Naive thymus-derived CD8-positive, alpha-beta T cell (primary cell): ENCODE measurements at regions not wholly inside any gene's neighbourhood (a gene's known extent, or its start where the extent isn't known, plus 50 kb on each side); places are given as distances from the start of the nearest gene placed in this dataset.

Experiments used
- ATAC-seq, 2 donors: fragments of 150-1000 bp; cut with Tn5 transposase in 1 of 2; sonication (Bioruptor Pico), chemical (Tn5 transposase) in 1 of 2; 1 replicate in 1 of 2; 2 replicates in 1 of 2; pipeline ENCODE4 v1.10.0; 2021; ENCODE audit warnings: mild to moderate bottlenecking in 2 of 2, moderate library complexity in 2 of 2
- POLR2A ChIA-PET: fragments of 350-600 bp; sonication (Branson Sonifier 250); formaldehyde crosslinking; loops from one replicate; lab custom pipeline; 2021; ENCODE audit warnings: antibody characterized with exemption; lab: Charles Lee
- DNase-seq, 10 donors: peaks; one replicate each; pipeline versions ENCODE4 v3.0.0 to v3.0.0-alpha.2; 2020 to 2022
- H3K27ac Mint-ChIP-seq, 10 donors: one replicate each; pipeline ENCODE4 v1.8.0; 2020 to 2022; ENCODE audit warnings: mild to moderate bottlenecking in 10 of 10, mixed read lengths in 10 of 10, moderate library complexity in 4 of 10, inconsistent platforms in 1 of 10
- H3K27me3 Mint-ChIP-seq, 5 donors: one replicate each; pipeline ENCODE4 v1.8.0; 2021 to 2022; ENCODE audit warnings: mixed read lengths in 5 of 5
- H3K36me3 Mint-ChIP-seq, 3 donors: one replicate each; pipeline ENCODE4 v1.8.0; 2020 to 2022; ENCODE audit warnings: mixed read lengths in 3 of 3, mild to moderate bottlenecking in 2 of 3, inconsistent platforms in 1 of 3
- H3K4me1 Mint-ChIP-seq, 4 donors: one replicate each; pipeline ENCODE4 v1.8.0; 2021 to 2022; ENCODE audit warnings: mixed read lengths in 4 of 4
- H3K4me3 Mint-ChIP-seq, 10 donors: one replicate each; pipeline ENCODE4 v1.8.0; 2020 to 2022; ENCODE audit warnings: mild to moderate bottlenecking in 10 of 10, mixed read lengths in 10 of 10, moderate library complexity in 6 of 10, inconsistent platforms in 1 of 10
- H3K9me3 Mint-ChIP-seq, 9 donors: one replicate each; pipeline ENCODE4 v1.8.0; 2020 to 2022; ENCODE audit warnings: mixed read lengths in 9 of 9, mild to moderate bottlenecking in 3 of 9, inconsistent platforms in 1 of 9, moderate library complexity in 1 of 9

- peaks cover 0 to 1% (median 0%) of the 10 kb centered on the region in 3 donors for H3K36me3 Mint-ChIP-seq
- POLR2A ChIA-PET = no interaction called here
- DNase-seq (no peak), ATAC-seq (no peak)
- peaks cover 0 to 2% (median 0%) of the 10 kb centered on the region in 9 donors for H3K9me3 Mint-ChIP-seq
- H3K4me1 Mint-ChIP-seq = peaks cover 0 to 3% (median 0%) of the 10 kb centered on the region in 4 donors
- H3K27me3 Mint-ChIP-seq = peaks cover 0 to 3% (median 0%) of the 10 kb centered on the region in 5 donors
- no peak overlapping the region for H3K27ac Mint-ChIP-seq
- no peak overlapping the region for H3K4me3 Mint-ChIP-seq
Observed at GRCh38 chr2:105629634-105630033, 115.1 kb upstream of the NCK2 start.

- H3K9me3 Mint-ChIP-seq = peaks cover 0 to 2% (median 0%) of the 10 kb centered on the region in 9 donors
Observed at GRCh38 chr2:105627534-105627933, 117.2 kb upstream of the NCK2 start.

GRCh38 chr2:105626966-105627340, 117.8 kb upstream of the NCK2 start:
- Mint-ChIP-seq H3K27ac (no peak overlapping the region), H3K36me3 (peaks cover 0 to 2% (median 0%) of the 10 kb centered on the region in 3 donors), H3K4me1 (peaks cover 0 to 3% (median 0%) of the 10 kb centered on the region in 4 donors), H3K27me3 (peaks cover 0 to 5% (median 3%) of the 10 kb centered on the region in 5 donors), H3K4me3 (no peak overlapping the region), H3K9me3 (peaks cover 0 to 2% (median 0%) of the 10 kb centered on the region in 9 donors)
- POLR2A ChIA-PET = no interaction called here
- no peak for DNase-seq
- ATAC-seq = no peak

More at GRCh38 chr2:105627534-105627933, 117.2 kb upstream of the NCK2 start:
- no peak for DNase-seq
- POLR2A ChIA-PET = no interaction called here
- H3K27ac Mint-ChIP-seq = no peak overlapping the region
- no peak for ATAC-seq
- H3K27me3 Mint-ChIP-seq = peaks cover 0 to 3% (median 0%) of the 10 kb centered on the region in 5 donors
- peaks cover 0 to 2% (median 0%) of the 10 kb centered on the region in 3 donors for H3K36me3 Mint-ChIP-seq
- H3K4me1 Mint-ChIP-seq = peaks cover 0 to 3% (median 0%) of the 10 kb centered on the region in 4 donors
- no peak overlapping the region for H3K4me3 Mint-ChIP-seq

GRCh38 chr2:105626212-105626965, 118.3 kb upstream of the NCK2 start:
- ATAC-seq (no peak), DNase-seq (no peak)
- H3K9me3 Mint-ChIP-seq = peaks cover 0 to 2% (median 0%) of the 10 kb centered on the region in 9 donors
- no peak overlapping the region for H3K27ac Mint-ChIP-seq
- peaks cover 0 to 7% (median 3%) of the 10 kb centered on the region in 5 donors for H3K27me3 Mint-ChIP-seq
- POLR2A ChIA-PET = no interaction called here
- H3K4me1 Mint-ChIP-seq = peaks cover 0 to 3% (median 0%) of the 10 kb centered on the region in 4 donors
- peaks cover 0 to 2% (median 0%) of the 10 kb centered on the region in 3 donors for H3K36me3 Mint-ChIP-seq
- H3K4me3 Mint-ChIP-seq = no peak overlapping the region

GRCh38 chr2:105625632-105626031, 119.1 kb upstream of the NCK2 start:
- Mint-ChIP-seq H3K9me3 (peaks cover 0 to 2% (median 0%) of the 10 kb centered on the region in 9 donors), H3K27me3 (peaks cover 0 to 13% (median 3%) of the 10 kb centered on the region in 5 donors), H3K27ac (no peak overlapping the region), H3K4me1 (peaks cover 0 to 3% (median under 1%) of the 10 kb centered on the region in 4 donors), H3K4me3 (no peak overlapping the region), H3K36me3 (peaks cover 0 to 2% (median 0%) of the 10 kb centered on the region in 3 donors)
- POLR2A ChIA-PET = no interaction called here
- ATAC-seq = no peak
- no peak for DNase-seq

- peaks cover 0 to 2% (median 0%) of the 10 kb centered on the region in 3 donors for H3K36me3 Mint-ChIP-seq
- peaks cover 0 to 2% (median 0%) of the 10 kb centered on the region in 9 donors for H3K9me3 Mint-ChIP-seq
- ATAC-seq = no peak
Observed at GRCh38 chr2:105621038-105621437, 123.7 kb upstream of the NCK2 start.

GRCh38 chr2:105618351-105618659, 126.4 kb upstream of the NCK2 start:
- H3K4me1 Mint-ChIP-seq = peaks cover 5 to 10% (median 7%) of the 10 kb centered on the region in 4 donors
- no peaks in the 10 kb centered on the region for H3K36me3 Mint-ChIP-seq
- no peak for DNase-seq
- no peak overlapping the region for H3K27ac Mint-ChIP-seq
- POLR2A ChIA-PET = no interaction called here
- H3K9me3 Mint-ChIP-seq = no peaks in the 10 kb centered on the region
- no peak overlapping the region for H3K4me3 Mint-ChIP-seq
- no peak for ATAC-seq
- H3K27me3 Mint-ChIP-seq = peaks cover 0 to 18% (median 8%) of the 10 kb centered on the region in 5 donors

More at GRCh38 chr2:105621038-105621437, 123.7 kb upstream of the NCK2 start:
- peaks cover 6 to 10% (median 8%) of the 10 kb centered on the region in 4 donors for H3K4me1 Mint-ChIP-seq
- H3K27ac Mint-ChIP-seq = peak overlapping the region in 1 of 10 donors; percentile 68
- no peak overlapping the region for H3K4me3 Mint-ChIP-seq
- DNase-seq = no peak
- POLR2A ChIA-PET = no interaction called here
- H3K27me3 Mint-ChIP-seq = peaks cover 0 to 18% (median 8%) of the 10 kb centered on the region in 5 donors

- no peak for DNase-seq
- H3K27ac Mint-ChIP-seq = peak overlapping the region in 1 of 10 donors; percentile 46
- peaks cover 0 to 18% (median 8%) of the 10 kb centered on the region in 5 donors for H3K27me3 Mint-ChIP-seq
- no peak overlapping the region for H3K4me3 Mint-ChIP-seq
- ATAC-seq = no peak
- POLR2A ChIA-PET = no interaction called here
- no peaks in the 10 kb centered on the region for H3K9me3 Mint-ChIP-seq
- H3K36me3 Mint-ChIP-seq = no peaks in the 10 kb centered on the region
- H3K4me1 Mint-ChIP-seq = peaks cover 5 to 10% (median 7%) of the 10 kb centered on the region in 4 donors
Observed at GRCh38 chr2:105617631-105618350, 126.9 kb upstream of the NCK2 start.

- ATAC-seq = no peak
- POLR2A ChIA-PET = no interaction called here
Observed at GRCh38 chr2:105615305-105615704, 129.4 kb upstream of the NCK2 start.

GRCh38 chr2:105611811-105612424, 132.8 kb upstream of the NCK2 start:
- H3K4me1 Mint-ChIP-seq = peaks cover 0 to 6% (median 4%) of the 10 kb centered on the region in 4 donors
- no peaks in the 10 kb centered on the region for H3K36me3 Mint-ChIP-seq
- no peaks in the 10 kb centered on the region for H3K9me3 Mint-ChIP-seq
- DNase-seq (no peak), ATAC-seq (no peak)
- no peaks in the 10 kb centered on the region for H3K27me3 Mint-ChIP-seq
- POLR2A ChIA-PET = no interaction called here
- no peak overlapping the region for H3K4me3 Mint-ChIP-seq
- peak overlapping the region in 2 of 10 donors; percentile 41 to 57 for H3K27ac Mint-ChIP-seq

More at GRCh38 chr2:105615305-105615704, 129.4 kb upstream of the NCK2 start:
- DNase-seq = no peak
- Mint-ChIP-seq H3K27ac (no peak overlapping the region), H3K9me3 (no peaks in the 10 kb centered on the region), H3K27me3 (peaks cover 0 to 6% (median 3%) of the 10 kb centered on the region in 5 donors), H3K4me3 (no peak overlapping the region), H3K4me1 (peaks cover 5 to 10% (median 5%) of the 10 kb centered on the region in 4 donors), H3K36me3 (no peaks in the 10 kb centered on the region)

GRCh38 chr2:105611333-105611637, 133.4 kb upstream of the NCK2 start:
- H3K4me1 Mint-ChIP-seq = peaks cover 0 to 6% (median 4%) of the 10 kb centered on the region in 4 donors

GRCh38 chr2:105610576-105611332, 134.0 kb upstream of the NCK2 start:
- ATAC-seq = no peak
- no peak overlapping the region for H3K4me3 Mint-ChIP-seq
- POLR2A ChIA-PET = no interaction called here
- no peaks in the 10 kb centered on the region for H3K9me3 Mint-ChIP-seq
- H3K27me3 Mint-ChIP-seq = no peaks in the 10 kb centered on the region
- H3K36me3 Mint-ChIP-seq = no peaks in the 10 kb centered on the region
- no peak for DNase-seq
- peaks cover 0 to 6% (median 4%) of the 10 kb centered on the region in 4 donors for H3K4me1 Mint-ChIP-seq
- H3K27ac Mint-ChIP-seq = no peak overlapping the region

More at GRCh38 chr2:105611333-105611637, 133.4 kb upstream of the NCK2 start:
- ATAC-seq (no peak), DNase-seq (no peak)
- no peak overlapping the region for H3K4me3 Mint-ChIP-seq
- H3K9me3 Mint-ChIP-seq = no peaks in the 10 kb centered on the region
- no peaks in the 10 kb centered on the region for H3K27me3 Mint-ChIP-seq
- no peaks in the 10 kb centered on the region for H3K36me3 Mint-ChIP-seq
- POLR2A ChIA-PET = no interaction called here
- no peak overlapping the region for H3K27ac Mint-ChIP-seq
